Sigmoid colon (tissue), 6 donors: ENCODE measurements at regions not wholly inside any gene's neighbourhood (a gene's known extent, or its start where the extent isn't known, plus 50 kb on each side); places are given as distances from the start of the nearest gene placed in this dataset.
A peak's percentile ranks its signal among the peaks of the same experiment; 100 is the strongest.

Experiments
- DNase-seq: peaks from one replicate; pipeline ENCODE4 v3.0.0-alpha.2; 2019
- H3K27ac ChIP-seq, 4 donors: fragments of 200-600 bp; sonication (generic); one replicate each; pipeline ENCODE4 v1.5.1; 2016 to 2019; ENCODE audit warnings: mild to moderate bottlenecking in 1 of 4
- H3K27me3 ChIP-seq, 3 donors: fragments of 200-600 bp; sonication (generic); one replicate each; pipeline ENCODE4 v1.5.1; 2019; ENCODE audit warnings: mild to moderate bottlenecking in 1 of 3
- H3K36me3 ChIP-seq, 4 donors: fragments of 200-600 bp; sonication (generic); one replicate each; pipeline ENCODE4 v1.5.1; 2016 to 2019
- H3K4me1 ChIP-seq, 4 donors: fragments of 200-600 bp; sonication (generic); one replicate each; pipeline ENCODE4 v1.5.1; 2017 to 2019
- H3K4me3 ChIP-seq, 4 donors: fragments of 200-600 bp; sonication (generic); one replicate each; pipeline ENCODE4 v1.5.1; 2017 to 2019; ENCODE audit warnings: mild to moderate bottlenecking in 2 of 4, moderate library complexity in 1 of 4
- H3K9me3 ChIP-seq, 4 donors: fragments of 200-600 bp in 3 of 4; sonication (generic) in 3 of 4; one replicate each; pipeline versions ENCODE4 v1.5.1 to v1.6.1; 2013 to 2019
- EP300 ChIP-seq, 4 donors: sonication (generic); formaldehyde crosslinking; IDR thresholded peaks; one replicate each; pipeline ENCODE4 v1.6.1; 2017; ENCODE audit warnings: antibody characterized with exemption in 4 of 4
- POLR2A ChIP-seq, 2 donors: fragments of 450-650 bp; IDR thresholded peaks; one replicate each; pipeline ENCODE4 v1.6.1; 2016; ENCODE audit warnings: antibody characterized with exemption in 2 of 2, mild to moderate bottlenecking in 2 of 2, moderate library complexity in 2 of 2
- POLR2AphosphoS5 ChIP-seq, 4 donors: sonication (generic); formaldehyde crosslinking; IDR thresholded peaks; one replicate each; pipeline ENCODE4 v1.6.1; 2017; ENCODE audit warnings: antibody characterized with exemption in 4 of 4
- WGBS, 2 donors: extraction: QIAGEN DNeasy Blood & Tissue Kit; methylation state at CpG; one replicate each; pipeline ENCODE4 v1.1.7; 2013; 5-methylcytosine and 5-hydroxymethylcytosine counted together
- intact Hi-C: fragments of 100-400 bp; cut with DNase I; formaldehyde crosslinking; loops from one replicate; pipeline ENCODE4 v1.15.1; 2023
- TF ChIP-seq, protein P1 (sequence below), 4 experiments: fragments of 450-650 bp in 3 of 4; fragments of 200-600 bp in 1 of 4; IDR thresholded peaks; one replicate each; pipeline ENCODE4 v1.5.1; 2016 to 2019; ENCODE audit warnings: antibody characterized with exemption in 4 of 4, mild to moderate bottlenecking in 3 of 4, moderate library complexity in 2 of 4
- donor health status: healthy with polysubstance abuse.
- donor health status: healthy.

DNA sequence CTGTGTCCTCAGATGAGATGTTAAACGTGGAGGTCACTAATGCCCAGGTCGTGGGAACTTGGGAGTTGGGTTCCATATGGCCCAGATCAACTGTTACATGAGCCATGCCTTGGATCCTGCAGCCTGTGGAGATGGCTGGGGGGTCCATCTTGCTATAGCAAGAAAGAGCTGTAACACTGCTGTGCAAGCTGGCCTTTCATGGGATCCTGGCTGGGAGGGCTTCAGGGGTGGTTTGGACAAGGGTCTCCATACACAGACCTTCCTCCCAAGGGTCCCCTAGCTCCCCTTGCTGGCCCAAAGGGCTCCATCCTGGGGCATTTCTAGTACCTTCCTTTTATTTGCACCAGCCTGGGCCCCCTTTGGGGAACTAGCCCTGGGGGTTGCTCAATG is 337.7 kb downstream of the DYSF start:
- Histone ChIP-seq H3K27ac (no peak overlapping the region), H3K4me3 (no peak overlapping the region), H3K4me1 (peaks cover 0 to 2% (median under 1%) of the 10 kb centered on the region in 4 donors), H3K27me3 (no peaks in the 10 kb centered on the region), H3K9me3 (no peaks in the 10 kb centered on the region), H3K36me3 (no peaks in the 10 kb centered on the region)
- peak; percentile 39 for DNase-seq
- WGBS, 2 donors = 60 to 75% methylated on average over 2 of the region's 2 CpGs
- intact Hi-C loops = loop anchor here (10.0 kb wide), 1 partner anchor 236 kb away; no protein-coding TSS in a partner anchor
- TF ChIP-seq POLR2AphosphoS5 (IDR thresholded peaks at IDR 0.05) = no peak
- no peak for TF ChIP-seq POLR2A (IDR thresholded peaks at IDR 0.05)
- TF ChIP-seq, protein P1, sequence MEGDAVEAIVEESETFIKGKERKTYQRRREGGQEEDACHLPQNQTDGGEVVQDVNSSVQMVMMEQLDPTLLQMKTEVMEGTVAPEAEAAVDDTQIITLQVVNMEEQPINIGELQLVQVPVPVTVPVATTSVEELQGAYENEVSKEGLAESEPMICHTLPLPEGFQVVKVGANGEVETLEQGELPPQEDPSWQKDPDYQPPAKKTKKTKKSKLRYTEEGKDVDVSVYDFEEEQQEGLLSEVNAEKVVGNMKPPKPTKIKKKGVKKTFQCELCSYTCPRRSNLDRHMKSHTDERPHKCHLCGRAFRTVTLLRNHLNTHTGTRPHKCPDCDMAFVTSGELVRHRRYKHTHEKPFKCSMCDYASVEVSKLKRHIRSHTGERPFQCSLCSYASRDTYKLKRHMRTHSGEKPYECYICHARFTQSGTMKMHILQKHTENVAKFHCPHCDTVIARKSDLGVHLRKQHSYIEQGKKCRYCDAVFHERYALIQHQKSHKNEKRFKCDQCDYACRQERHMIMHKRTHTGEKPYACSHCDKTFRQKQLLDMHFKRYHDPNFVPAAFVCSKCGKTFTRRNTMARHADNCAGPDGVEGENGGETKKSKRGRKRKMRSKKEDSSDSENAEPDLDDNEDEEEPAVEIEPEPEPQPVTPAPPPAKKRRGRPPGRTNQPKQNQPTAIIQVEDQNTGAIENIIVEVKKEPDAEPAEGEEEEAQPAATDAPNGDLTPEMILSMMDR (IDR thresholded peaks at IDR 0.05) = no peak
- TF ChIP-seq EP300 (IDR thresholded peaks at IDR 0.05) = no peak

DNA sequence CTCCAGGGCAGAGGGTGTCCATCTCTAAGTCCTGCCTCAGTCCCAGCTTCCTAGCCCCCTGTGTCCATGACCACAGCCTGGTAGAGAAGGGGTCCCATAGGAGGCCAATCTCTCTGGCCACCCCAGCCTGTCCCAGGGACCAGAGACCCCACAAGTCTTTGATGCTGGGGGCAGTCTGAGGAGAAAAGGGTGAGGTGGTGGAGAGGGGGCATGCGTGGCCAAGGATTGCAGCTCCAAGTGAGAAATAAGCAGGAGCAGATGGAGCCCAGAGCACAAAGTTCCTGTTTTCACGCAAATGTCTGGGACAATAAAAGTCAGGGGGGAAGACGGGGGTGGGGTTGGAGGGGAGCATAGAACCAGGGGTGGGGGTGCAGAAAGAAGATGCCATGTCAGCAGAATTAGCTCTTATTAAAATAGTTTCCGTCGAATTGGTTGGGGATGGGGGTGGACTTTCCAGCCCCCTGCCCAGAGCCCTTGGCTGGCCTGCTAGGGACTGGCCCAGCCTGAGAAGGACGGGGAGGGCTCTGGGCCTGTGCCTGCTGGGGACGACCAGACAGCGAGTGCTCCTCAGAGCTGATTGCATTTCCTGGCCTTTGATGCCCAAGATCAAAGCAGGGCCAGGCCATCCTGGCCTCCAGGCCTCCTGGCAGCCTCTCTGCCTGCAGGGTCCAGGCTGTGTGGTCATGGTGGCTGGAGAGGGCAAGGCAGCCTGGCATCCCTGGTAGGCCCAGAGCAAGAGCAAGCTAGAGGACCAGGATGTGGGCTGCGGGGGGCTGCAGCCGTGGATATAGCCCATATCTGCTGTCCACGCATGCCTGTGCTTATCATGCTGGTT is 337.1 kb downstream of the DYSF start:
- H3K9me3 ChIP-seq = no peaks in the 10 kb centered on the region
- H3K27me3 ChIP-seq = no peaks in the 10 kb centered on the region
- H3K36me3 ChIP-seq = no peaks in the 10 kb centered on the region
- WGBS, 2 donors = 84 to 85% methylated on average over 11 of the region's 11 CpGs
- peaks cover 0 to 8% (median 5%) of the 10 kb centered on the region in 4 donors for H3K4me1 ChIP-seq
- H3K27ac ChIP-seq = no peak overlapping the region
- no peak for TF ChIP-seq POLR2AphosphoS5 (IDR thresholded peaks at IDR 0.05)
- no peak overlapping the region for H3K4me3 ChIP-seq
- intact Hi-C loops = loop anchor here (10.0 kb wide), 1 partner anchor 236 kb away; no protein-coding TSS in a partner anchor
- DNase-seq = peak; percentile 42

DNA sequence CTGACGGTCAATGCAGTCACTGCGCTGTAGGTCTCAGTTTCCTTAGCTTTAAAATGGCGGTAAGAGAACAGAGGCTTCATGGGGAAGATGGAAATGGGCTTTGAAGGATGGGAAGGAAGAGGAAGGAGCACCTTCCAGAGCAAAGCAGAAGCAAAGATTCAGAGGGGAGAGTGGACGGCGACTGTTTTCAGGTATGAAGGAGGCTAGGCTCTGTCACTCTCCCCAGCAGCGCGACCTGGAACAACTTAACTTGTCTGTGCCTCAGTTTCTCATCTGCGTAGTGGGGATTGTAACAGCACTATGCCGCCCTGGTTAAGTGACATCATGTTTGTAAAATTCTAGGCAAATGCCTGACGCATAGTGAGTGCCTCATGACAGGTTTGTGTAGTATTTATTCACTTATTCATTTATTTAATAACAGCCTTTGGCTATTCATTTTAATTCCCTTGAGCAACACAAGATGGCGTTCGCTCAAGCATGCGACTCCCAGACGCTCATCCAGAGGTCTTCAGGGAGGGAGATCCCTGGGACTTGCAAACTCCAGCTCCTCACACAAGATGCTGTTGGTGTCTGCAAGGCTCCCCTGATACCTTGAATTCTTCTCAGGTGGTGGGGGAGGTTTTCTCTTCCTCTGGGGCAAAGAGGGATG is 336.3 kb downstream of the DYSF start:
- Histone ChIP-seq H3K27me3 (no peaks in the 10 kb centered on the region), H3K36me3 (no peaks in the 10 kb centered on the region), H3K27ac (no peak overlapping the region), H3K4me3 (no peak overlapping the region), H3K9me3 (no peaks in the 10 kb centered on the region), H3K4me1 (peaks cover 0 to 15% (median 13%) of the 10 kb centered on the region in 4 donors)
- TF ChIP-seq POLR2AphosphoS5 (IDR thresholded peaks at IDR 0.05) (no peak), EP300 (IDR thresholded peaks at IDR 0.05) (no peak)
- WGBS, 2 donors = 94 to 96% methylated on average over 14 of the region's 14 CpGs
- intact Hi-C loops = loop anchor here (10.0 kb wide), 1 partner anchor 235 kb away; no protein-coding TSS in a partner anchor
- no peak for DNase-seq

DNA sequence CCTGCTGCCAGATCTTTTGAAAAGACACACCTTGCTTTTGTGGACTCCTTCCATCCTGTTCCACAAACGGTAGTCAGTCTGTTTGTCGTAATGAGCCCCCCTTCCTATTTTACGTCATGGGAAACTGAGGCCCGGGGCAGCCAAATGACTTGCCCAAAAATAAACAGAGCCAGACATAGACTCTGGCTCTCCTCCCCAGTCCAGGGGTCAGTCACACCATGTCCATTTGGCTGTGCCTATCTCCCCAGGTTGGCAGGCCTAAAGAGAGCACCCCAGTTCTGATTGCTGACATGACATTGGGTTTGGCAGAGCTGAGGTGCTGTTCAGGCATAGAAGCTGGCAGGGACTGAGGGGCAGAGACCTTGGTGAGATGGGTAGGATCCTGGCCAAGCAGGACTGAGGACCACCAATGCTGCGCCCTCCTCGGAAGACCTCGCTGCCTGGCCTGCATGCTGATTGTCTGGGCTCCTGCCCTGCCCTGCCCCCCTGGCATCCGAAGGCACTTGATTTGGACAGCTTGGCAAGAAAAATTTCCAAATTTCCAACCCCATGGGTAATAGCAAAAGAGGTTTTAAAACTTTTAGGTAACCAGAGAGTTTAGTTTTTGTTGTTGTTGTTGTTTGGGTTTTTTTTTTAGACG is 335.4 kb downstream of the DYSF start:
- Histone ChIP-seq H3K27ac (no peak overlapping the region), H3K9me3 (no peaks in the 10 kb centered on the region), H3K27me3 (no peaks in the 10 kb centered on the region), H3K36me3 (no peaks in the 10 kb centered on the region), H3K4me1 (peaks cover 0 to 20% (median 15%) of the 10 kb centered on the region in 4 donors), H3K4me3 (no peak overlapping the region)
- DNase-seq = peak; percentile 40
- intact Hi-C loops = no loop called here
- WGBS, 2 donors = 92 to 93% methylated on average over 9 of the region's 9 CpGs
- no peak for TF ChIP-seq POLR2A (IDR thresholded peaks at IDR 0.05)
- TF ChIP-seq EP300 (IDR thresholded peaks at IDR 0.05) = no peak
- TF ChIP-seq POLR2AphosphoS5 (IDR thresholded peaks at IDR 0.05) = no peak
- TF ChIP-seq, protein P1 (IDR thresholded peaks at IDR 0.05) = no peak

DNA sequence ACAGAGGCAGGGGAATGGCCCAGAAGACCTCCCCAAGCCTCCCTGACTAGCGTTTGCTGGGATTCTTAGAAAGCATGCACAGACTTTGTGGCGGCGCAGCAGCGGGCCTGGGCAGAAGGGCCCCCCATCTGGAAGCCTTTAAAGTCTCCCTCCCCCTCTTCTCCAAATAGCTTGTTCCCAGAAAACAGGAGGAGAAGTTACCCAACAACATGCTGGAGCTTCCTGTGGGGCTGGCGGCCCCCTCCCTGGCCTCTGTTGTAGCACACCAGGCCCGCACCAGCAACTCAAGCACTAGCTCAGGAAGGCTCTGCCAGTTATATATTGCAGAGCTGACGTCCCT is 334.8 kb downstream of the DYSF start:
- Histone ChIP-seq H3K36me3 (no peaks in the 10 kb centered on the region), H3K4me1 (peaks cover 0 to 20% (median 15%) of the 10 kb centered on the region in 4 donors), H3K27me3 (no peaks in the 10 kb centered on the region), H3K9me3 (no peaks in the 10 kb centered on the region), H3K27ac (no peak overlapping the region), H3K4me3 (no peak overlapping the region)
- no peak for TF ChIP-seq POLR2A (IDR thresholded peaks at IDR 0.05)
- no peak for TF ChIP-seq EP300 (IDR thresholded peaks at IDR 0.05)
- TF ChIP-seq POLR2AphosphoS5 (IDR thresholded peaks at IDR 0.05) = no peak
- TF ChIP-seq, protein P1 (IDR thresholded peaks at IDR 0.05) = no peak
- DNase-seq = no peak
- intact Hi-C loops = no loop called here
- WGBS, 2 donors = 82 to 84% methylated on average over 7 of the region's 7 CpGs
